ENCODE measurements at regions not wholly inside any gene's neighbourhood (a gene's known extent, or its start where the extent isn't known, plus 50 kb on each side); places are given as distances from the start of the nearest gene placed in this dataset.
A peak's percentile ranks its signal among the peaks of the same experiment; 100 is the strongest.
"Not testable (repeated sequence)": the region's sequence is repeated elsewhere in the genome, so short reads cannot be mapped to it uniquely, and the experiment has no call there.

GRCh38 chr17:77284023-77284617, 143.4 kb downstream of the SEC14L1 start:
- intact Hi-C loops (cut with micrococcal nuclease) = no loop called here
- no peak overlapping the region for H3K4me3 Mint-ChIP-seq

GRCh38 chr17:77285594-77286390, 145.0 kb downstream of the SEC14L1 start:
- DNase-seq = peak; percentile 62
- H3K4me3 Mint-ChIP-seq = no peak overlapping the region
- H3K36me3 Mint-ChIP-seq (ENCODE audit: low read depth) = no peaks in the 10 kb centered on the region
- H3K27me3 Mint-ChIP-seq = peaks cover 24% of the 10 kb centered on the region
- H3K4me1 Mint-ChIP-seq = peaks cover 17% of the 10 kb centered on the region
- no peaks in the 10 kb centered on the region for H3K9me3 Mint-ChIP-seq
- intact Hi-C loops (cut with micrococcal nuclease) = no loop called here
- no peak overlapping the region for H3K27ac Mint-ChIP-seq

More at GRCh38 chr17:77284023-77284617, 143.4 kb downstream of the SEC14L1 start:
- H3K27me3 Mint-ChIP-seq = peaks cover 40% of the 10 kb centered on the region
- DNase-seq = no peak
- H3K27ac Mint-ChIP-seq = no peak overlapping the region
- no peaks in the 10 kb centered on the region for H3K36me3 Mint-ChIP-seq (ENCODE audit: low read depth)
- H3K4me1 Mint-ChIP-seq = peaks cover 17% of the 10 kb centered on the region
- H3K9me3 Mint-ChIP-seq = no peaks in the 10 kb centered on the region

DNA sequence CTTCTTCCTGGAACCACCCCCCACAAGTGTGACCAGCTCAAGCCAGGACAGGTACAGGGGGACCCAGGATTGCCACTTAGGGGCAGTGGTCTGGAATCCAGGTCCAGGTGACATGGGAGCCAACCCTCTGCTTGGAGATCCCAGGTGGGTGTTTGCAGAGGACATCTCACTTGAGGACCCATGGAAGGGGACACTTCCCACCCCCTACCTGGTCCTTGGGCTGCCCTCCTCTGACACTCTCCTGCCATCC, 145.5 kb downstream of the SEC14L1 start:
- H3K36me3 Mint-ChIP-seq (ENCODE audit: low read depth) = no peaks in the 10 kb centered on the region
- no peaks in the 10 kb centered on the region for H3K9me3 Mint-ChIP-seq
- H3K27ac Mint-ChIP-seq = no peak overlapping the region
- intact Hi-C loops (cut with micrococcal nuclease) = no loop called here
- no peak overlapping the region for H3K4me3 Mint-ChIP-seq
- H3K27me3 Mint-ChIP-seq = peaks cover 24% of the 10 kb centered on the region
- peaks cover 17% of the 10 kb centered on the region for H3K4me1 Mint-ChIP-seq
- no peak for DNase-seq

DNA sequence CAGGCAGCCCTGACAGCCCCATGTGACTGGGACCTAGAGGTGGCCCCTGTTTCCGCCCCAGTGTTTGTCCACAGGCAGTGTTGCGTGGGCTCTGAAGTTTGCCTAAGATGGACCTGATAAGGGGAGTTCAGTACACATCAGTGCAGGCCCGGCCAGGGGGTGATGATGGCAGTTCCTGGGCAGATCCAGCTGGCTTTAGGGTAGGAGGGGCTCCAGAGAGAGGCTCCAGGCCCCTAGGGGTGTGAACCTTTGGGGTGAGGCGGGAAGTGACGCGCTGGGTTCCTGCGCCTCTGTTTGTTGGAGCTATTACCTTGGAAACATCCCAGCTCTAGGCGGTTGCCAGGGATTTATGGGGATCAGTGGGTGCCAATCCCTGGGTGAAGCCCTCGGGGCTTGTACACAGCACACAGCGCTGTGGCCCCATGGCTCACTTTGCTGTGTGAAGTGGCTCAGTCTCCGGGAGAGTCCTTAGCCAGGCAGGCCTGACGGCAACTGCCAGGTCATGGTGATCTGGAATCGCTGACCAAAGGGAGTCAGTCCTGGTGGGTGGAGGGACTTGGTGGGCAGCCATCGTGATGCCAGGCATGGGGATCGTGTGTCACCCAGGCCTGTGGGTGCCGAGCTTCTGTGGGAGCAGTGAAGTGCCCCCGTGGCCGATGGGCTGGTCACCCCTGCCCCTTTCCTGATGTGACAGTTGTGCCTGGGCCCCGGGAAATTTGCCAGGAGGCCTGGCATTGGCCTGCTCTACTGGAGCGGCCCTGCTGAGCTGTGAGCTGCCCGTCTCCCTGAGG, 146.1 kb downstream of the SEC14L1 start:
- no peak for DNase-seq
- no peak overlapping the region for H3K27ac Mint-ChIP-seq
- no peaks in the 10 kb centered on the region for H3K9me3 Mint-ChIP-seq

DNA sequence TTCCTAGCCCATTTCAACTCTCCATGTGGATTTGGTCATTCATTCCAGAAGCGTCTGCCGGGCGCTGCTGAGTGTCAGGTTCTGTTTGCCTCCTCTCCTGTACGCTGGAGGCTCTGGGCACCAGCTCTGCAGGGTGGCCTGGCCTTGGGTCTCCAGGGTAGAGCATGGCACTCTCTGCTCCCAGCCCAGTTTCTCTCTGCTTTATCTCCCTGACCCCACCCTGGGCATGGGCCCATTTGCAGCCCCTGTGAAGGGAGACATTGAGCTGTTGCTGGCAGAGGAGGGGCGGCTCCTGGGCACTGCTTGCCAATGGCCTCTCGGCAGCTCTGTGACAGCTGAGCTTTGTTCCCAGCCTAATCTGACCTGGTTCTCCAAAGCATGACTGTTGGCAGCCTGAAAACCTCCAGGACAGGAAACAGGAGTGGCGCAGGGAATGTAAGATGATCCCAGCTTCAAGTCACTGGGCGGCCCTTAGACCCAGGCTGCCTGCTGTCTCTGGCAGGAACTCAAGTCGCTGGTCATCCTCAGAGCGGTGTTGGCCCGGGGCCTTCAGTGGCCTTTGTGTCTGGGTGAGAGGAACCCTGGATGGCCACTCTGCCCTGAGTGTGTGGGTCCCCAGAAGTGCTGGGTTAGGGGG, 146.8 kb downstream of the SEC14L1 start:
- intact Hi-C loops (cut with micrococcal nuclease) = no loop called here
- no peak for DNase-seq
- peaks cover 15% of the 10 kb centered on the region for H3K27me3 Mint-ChIP-seq
- no peak overlapping the region for H3K27ac Mint-ChIP-seq
- H3K36me3 Mint-ChIP-seq (ENCODE audit: low read depth) = no peaks in the 10 kb centered on the region
- H3K4me1 Mint-ChIP-seq = peaks cover 7% of the 10 kb centered on the region
- no peak overlapping the region for H3K4me3 Mint-ChIP-seq
- no peaks in the 10 kb centered on the region for H3K9me3 Mint-ChIP-seq

More for the DNA sequence above, 146.1 kb downstream of the SEC14L1 start:
- no peaks in the 10 kb centered on the region for H3K36me3 Mint-ChIP-seq (ENCODE audit: low read depth)
- H3K27me3 Mint-ChIP-seq = peaks cover 22% of the 10 kb centered on the region
- intact Hi-C loops (cut with micrococcal nuclease) = no loop called here
- H3K4me3 Mint-ChIP-seq = no peak overlapping the region
- peaks cover 14% of the 10 kb centered on the region for H3K4me1 Mint-ChIP-seq

DNA sequence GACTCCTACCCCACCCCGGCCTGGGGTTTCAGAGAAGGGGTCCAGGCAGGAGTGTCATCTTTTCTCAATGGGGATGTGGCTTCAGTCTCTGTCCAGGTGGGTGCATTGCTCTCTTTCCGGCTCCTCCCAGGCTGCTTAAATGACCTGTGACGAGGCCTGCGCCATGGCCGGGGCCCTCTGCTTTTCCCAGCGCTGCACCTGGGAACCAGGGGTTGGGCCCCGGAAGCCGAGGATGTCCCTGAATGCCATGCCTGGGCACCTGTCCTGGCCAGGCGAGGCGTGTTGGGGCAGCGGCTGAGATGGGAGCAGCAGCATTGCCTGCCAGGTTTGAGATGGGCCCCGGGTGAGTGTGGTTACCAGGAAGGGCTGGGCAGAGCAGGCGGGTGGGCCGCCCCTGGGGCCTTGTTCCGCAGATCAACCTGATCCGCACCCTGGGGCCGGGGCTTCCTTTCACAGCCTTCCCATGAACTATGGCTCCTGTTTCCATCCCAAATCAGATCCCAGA, 147.4 kb downstream of the SEC14L1 start:
- Mint-ChIP-seq H3K4me1 (peaks cover 7% of the 10 kb centered on the region), H3K27me3 (peaks cover 13% of the 10 kb centered on the region), H3K27ac (no peak overlapping the region), H3K4me3 (no peak overlapping the region), H3K36me3 (ENCODE audit: low read depth) (no peaks in the 10 kb centered on the region), H3K9me3 (no peaks in the 10 kb centered on the region)
- intact Hi-C loops (cut with micrococcal nuclease) = no loop called here
- no peak for DNase-seq

DNA sequence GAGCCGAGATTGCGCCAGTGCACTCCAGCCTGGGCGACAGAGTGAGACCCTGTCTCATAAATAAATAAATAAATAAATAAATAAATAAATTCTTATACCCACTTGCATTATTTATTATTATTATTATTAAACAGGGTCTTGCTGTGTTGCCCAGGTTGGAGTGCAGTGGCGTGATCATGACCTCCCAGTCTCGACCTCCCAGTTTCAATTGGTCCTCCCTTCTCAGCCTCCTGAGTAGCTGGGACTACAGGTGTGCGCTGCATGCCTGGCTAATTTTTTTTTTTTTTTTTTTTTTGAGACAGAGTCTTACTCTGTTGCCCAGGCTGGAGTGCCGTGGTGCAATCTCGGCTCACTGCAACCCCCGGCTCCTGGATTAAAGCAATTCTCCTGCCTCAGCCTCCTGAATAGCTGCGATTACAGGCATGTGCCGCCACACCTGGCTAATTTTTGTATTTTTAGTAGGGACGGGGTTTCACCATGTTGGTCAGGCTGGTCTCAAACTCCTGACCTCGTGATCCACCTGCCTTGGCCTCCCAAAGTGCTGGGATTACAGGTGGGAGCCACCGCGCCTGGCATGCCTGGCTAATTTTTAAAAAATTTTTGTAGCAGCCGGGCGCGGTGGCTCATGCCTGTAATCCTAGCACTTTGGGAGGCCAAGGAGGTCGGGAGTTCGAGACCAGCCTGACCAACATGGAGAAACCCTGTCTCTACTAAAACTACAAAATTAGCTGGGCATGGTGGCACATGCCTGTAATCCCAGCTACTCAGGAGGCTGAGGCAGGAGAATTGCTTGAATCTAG, 150.2 kb downstream of the SEC14L1 start:
- H3K9me3 Mint-ChIP-seq; H3K27ac Mint-ChIP-seq; H3K4me1 Mint-ChIP-seq; DNase-seq; H3K27me3 Mint-ChIP-seq; H3K36me3 Mint-ChIP-seq (ENCODE audit: low read depth); intact Hi-C loops (cut with micrococcal nuclease); H3K4me3 Mint-ChIP-seq: not testable (repeated sequence)

- Mint-ChIP-seq H3K36me3 (ENCODE audit: low read depth) (no peaks in the 10 kb centered on the region), H3K4me1 (peaks cover 5% of the 10 kb centered on the region), H3K27ac (no peak overlapping the region), H3K9me3 (no peaks in the 10 kb centered on the region), H3K27me3 (peaks cover under 1% of the 10 kb centered on the region), H3K4me3 (no peak overlapping the region)
- no peak for DNase-seq
- intact Hi-C loops (cut with micrococcal nuclease) = no loop called here
Observed at GRCh38 chr17:77291591-77292386, 151.0 kb downstream of the SEC14L1 start.

- intact Hi-C loops (cut with micrococcal nuclease) = no loop called here
- peaks cover 11% of the 10 kb centered on the region for H3K27me3 Mint-ChIP-seq
- H3K27ac Mint-ChIP-seq = no peak overlapping the region
- no peaks in the 10 kb centered on the region for H3K9me3 Mint-ChIP-seq
- H3K36me3 Mint-ChIP-seq (ENCODE audit: low read depth) = no peaks in the 10 kb centered on the region
- no peak for DNase-seq
- peaks cover 3% of the 10 kb centered on the region for H3K4me1 Mint-ChIP-seq
- H3K4me3 Mint-ChIP-seq = no peak overlapping the region
Observed at GRCh38 chr17:77294761-77295160, 154.0 kb downstream of the SEC14L1 start.

DNA sequence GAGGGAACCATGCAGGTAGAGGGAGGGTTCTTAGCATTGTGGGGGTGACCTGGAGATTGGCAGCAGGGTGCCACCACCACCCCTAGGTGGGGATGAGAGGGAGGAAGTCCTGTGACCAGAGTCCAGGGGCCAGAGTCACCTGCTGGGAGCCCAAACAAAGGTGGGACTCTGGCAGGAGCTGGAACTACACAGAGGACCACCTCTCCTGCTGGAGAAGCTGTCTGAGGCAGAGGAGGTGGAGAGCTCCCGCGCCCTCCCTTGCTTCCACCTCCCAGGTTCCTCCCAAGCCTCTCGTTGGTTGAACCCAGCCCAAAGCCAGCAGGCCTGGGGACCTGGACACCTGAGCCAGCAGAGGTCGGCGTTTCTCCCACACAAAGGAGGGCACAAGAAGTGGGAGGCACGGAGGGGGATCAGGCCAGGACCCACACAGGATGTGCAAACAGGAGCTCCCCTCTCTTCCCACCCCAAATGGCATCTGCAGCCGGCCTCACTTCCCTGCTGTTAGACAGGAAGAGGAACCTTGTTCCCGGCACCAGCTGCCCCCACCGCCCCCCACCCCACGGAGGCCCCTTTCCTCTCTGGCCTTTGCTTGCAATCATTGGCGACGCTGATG, 154.6 kb downstream of the SEC14L1 start:
- intact Hi-C loops (cut with micrococcal nuclease) = no loop called here
- Mint-ChIP-seq H3K36me3 (ENCODE audit: low read depth) (no peaks in the 10 kb centered on the region), H3K4me3 (no peak overlapping the region), H3K27ac (no peak overlapping the region), H3K27me3 (peaks cover 11% of the 10 kb centered on the region), H3K9me3 (no peaks in the 10 kb centered on the region), H3K4me1 (no peaks in the 10 kb centered on the region)
- DNase-seq = no peak

- intact Hi-C loops (cut with micrococcal nuclease) = no loop called here
- H3K4me3 Mint-ChIP-seq = no peak overlapping the region
- no peaks in the 10 kb centered on the region for H3K36me3 Mint-ChIP-seq (ENCODE audit: low read depth)
- no peak overlapping the region for H3K27ac Mint-ChIP-seq
- H3K27me3 Mint-ChIP-seq = peaks cover 11% of the 10 kb centered on the region
- no peaks in the 10 kb centered on the region for H3K9me3 Mint-ChIP-seq
- H3K4me1 Mint-ChIP-seq = no peaks in the 10 kb centered on the region
- no peak for DNase-seq
Observed at GRCh38 chr17:77296769-77297409, 156.1 kb downstream of the SEC14L1 start.

Data from activated CD4-positive, alpha-beta T cell treated with anti-CD3 and anti-CD28 coated beads, Interleukin-2, amount 10 ng/mL, durations not matched to agents 24 days and 14 days (primary cell).